MM.1S (cell line): ENCODE measurements at regions not wholly inside any gene's neighbourhood (a gene's known extent, or its start where the extent isn't known, plus 50 kb on each side); places are given as distances from the start of the nearest gene placed in this dataset.
"Not testable (repeated sequence)": the region's sequence is repeated elsewhere in the genome, so short reads cannot be mapped to it uniquely, and the experiment has no call there.

ENCODE experiments used
- DNase-seq: peaks from one replicate; pipeline ENCODE4 v3.0.0-alpha.2; 2015
- H2AFZ ChIP-seq: fragments of 300-600 bp; sonication (generic); 2 replicates; pipeline ENCODE4 v1.6.0; 2016; ENCODE audit warnings: antibody characterized with exemption, low read length
- H3F3A ChIP-seq: fragments of 300-600 bp; sonication (generic); 2 replicates; pipeline ENCODE4 v1.6.1; 2016; ENCODE audit warnings: mild to moderate bottlenecking, antibody characterized with exemption, low read length, moderate library complexity, mixed read lengths; ENCODE audit not compliant: insufficient read depth
- H3K27ac ChIP-seq: fragments of 300-600 bp; sonication (generic); 2 replicates; pipeline ENCODE4 v1.5.1; 2016; ENCODE audit warnings: mild to moderate bottlenecking, low read length
- H3K27me3 ChIP-seq: fragments of 300-600 bp; sonication (generic); replicated peaks from 2 replicates; pipeline ENCODE4 v1.6.0; 2016; ENCODE audit warnings: low read length; ENCODE audit not compliant: insufficient read depth
- H3K36me3 ChIP-seq: fragments of 300-600 bp; sonication (generic); replicated peaks from 2 replicates; pipeline ENCODE4 v1.6.1; 2016; ENCODE audit warnings: mild to moderate bottlenecking, low read length, mixed read lengths; ENCODE audit not compliant: insufficient read depth
- H3K4me1 ChIP-seq: fragments of 300-600 bp; sonication (generic); 2 replicates; pipeline ENCODE4 v1.6.1; 2016; ENCODE audit warnings: low read length, mixed read lengths
- H3K4me2 ChIP-seq: fragments of 300-600 bp; sonication (generic); 2 replicates; pipeline ENCODE4 v1.6.0; 2016; ENCODE audit warnings: low read depth, low read length
- H3K4me3 ChIP-seq: fragments of 300-600 bp; sonication (generic); 2 replicates; pipeline ENCODE4 v1.5.1; 2016; ENCODE audit warnings: low read length, mixed read lengths
- H3K79me2 ChIP-seq: fragments of 300-600 bp; sonication (generic); 2 replicates; pipeline ENCODE4 v1.6.1; 2016; ENCODE audit warnings: mixed run types, low read length, mixed read lengths
- H3K9ac ChIP-seq: fragments of 300-600 bp; sonication (generic); 2 replicates; pipeline ENCODE4 v1.6.1; 2016; ENCODE audit warnings: low read length, mixed read lengths
- H3K9me2 ChIP-seq: fragments of 300-600 bp; sonication (generic); replicated peaks from 2 replicates; pipeline ENCODE4 v1.6.1; 2016; ENCODE audit warnings: mild to moderate bottlenecking, low read length, mixed read lengths; ENCODE audit not compliant: insufficient read depth
- H3K9me3 ChIP-seq: fragments of 300-600 bp; sonication (generic); replicated peaks from 2 replicates; pipeline ENCODE4 v1.6.1; 2016; ENCODE audit warnings: mild to moderate bottlenecking, low read length, mixed read lengths; ENCODE audit not compliant: insufficient read depth
- H4K20me1 ChIP-seq: fragments of 300-600 bp; sonication (generic); 2 replicates; pipeline ENCODE4 v1.6.1; 2016; ENCODE audit warnings: mild to moderate bottlenecking, low read length, moderate library complexity, mixed read lengths; ENCODE audit not compliant: insufficient read depth
- CTCF ChIP-seq: fragments of 300-600 bp; sonication (generic); IDR thresholded peaks from 2 replicates; pipeline ENCODE4 v1.5.1; 2016; ENCODE audit warnings: antibody characterized with exemption, low read length, mixed read lengths
- EZH2 ChIP-seq: fragments of 300-600 bp; sonication (generic); optimal IDR thresholded peaks from 2 replicates; pipeline ENCODE3; 2017; ENCODE audit warnings: low read depth, mild to moderate bottlenecking, antibody characterized with exemption, low read length, mixed read lengths
- EZH2phosphoT487 ChIP-seq: fragments of 300-600 bp; sonication (generic); IDR thresholded peaks from 2 replicates; pipeline ENCODE4 v1.6.1; 2018; ENCODE audit warnings: antibody characterized with exemption, low read length

- no peak for TF ChIP-seq EZH2phosphoT487
- no peak for TF ChIP-seq EZH2
- no peak for TF ChIP-seq CTCF
- Histone ChIP-seq H3K4me1 (no peaks in the 10 kb centered on the region), H3K27me3 (no peaks in the 10 kb centered on the region), H2AFZ (no peak overlapping the region), H3K9ac (no peak overlapping the region), H3K79me2 (no peaks in the 10 kb centered on the region), H3K4me3 (no peak overlapping the region), H3K27ac (no peak overlapping the region), H4K20me1 (no peaks in the 10 kb centered on the region), H3K36me3 (no peaks in the 10 kb centered on the region), H3K4me2 (no peak overlapping the region), H3F3A (no peaks in the 10 kb centered on the region), H3K9me2 (no peaks in the 10 kb centered on the region), H3K9me3 (no peaks in the 10 kb centered on the region)
- DNase-seq = no peak
These were observed 122.6 kb downstream of the FCRL5 start for GRCh38 chr1:157429601-157430240.

- DNase-seq, H3K4me3 ChIP-seq, H3K27ac ChIP-seq, H3K9me3 ChIP-seq, H3K4me1 ChIP-seq, H3K4me2 ChIP-seq, H3K9ac ChIP-seq, H3K27me3 ChIP-seq, H3K9me2 ChIP-seq, H2AFZ ChIP-seq, H3F3A ChIP-seq, H3K79me2 ChIP-seq, H3K36me3 ChIP-seq, H4K20me1 ChIP-seq: not testable (repeated sequence)
These were observed 128.6 kb downstream of the FCRL5 start for GRCh38 chr1:157423764-157424163.

- Histone ChIP-seq H2AFZ (no peak overlapping the region), H3K27ac (no peak overlapping the region), H3K9ac (no peak overlapping the region), H3K27me3 (no peaks in the 10 kb centered on the region), H3K36me3 (no peaks in the 10 kb centered on the region), H3K9me3 (no peaks in the 10 kb centered on the region), H3K4me1 (no peaks in the 10 kb centered on the region), H3K4me3 (no peak overlapping the region), H3K9me2 (no peaks in the 10 kb centered on the region), H3K79me2 (no peaks in the 10 kb centered on the region), H4K20me1 (no peaks in the 10 kb centered on the region), H3F3A (no peaks in the 10 kb centered on the region), H3K4me2 (no peak overlapping the region)
- DNase-seq = no peak
- TF ChIP-seq EZH2phosphoT487 = no peak
- TF ChIP-seq EZH2 = no peak
- no peak for TF ChIP-seq CTCF
These were observed 132.3 kb downstream of the FCRL5 start for GRCh38 chr1:157419845-157420542.

- Histone ChIP-seq H2AFZ (no peak overlapping the region), H3K27ac (no peak overlapping the region), H3K27me3 (no peaks in the 10 kb centered on the region), H3K36me3 (no peaks in the 10 kb centered on the region), H3K4me1 (no peaks in the 10 kb centered on the region), H3F3A (no peaks in the 10 kb centered on the region), H3K4me3 (no peak overlapping the region), H3K9ac (no peak overlapping the region), H4K20me1 (no peaks in the 10 kb centered on the region), H3K79me2 (no peaks in the 10 kb centered on the region), H3K9me3 (no peaks in the 10 kb centered on the region), H3K4me2 (no peak overlapping the region), H3K9me2 (no peaks in the 10 kb centered on the region)
- TF ChIP-seq CTCF (no peak), EZH2phosphoT487 (no peak), EZH2 (no peak)
- DNase-seq = no peak
These were observed 133.7 kb downstream of the FCRL5 start for GRCh38 chr1:157418659-157419058.
